ENCODE measurements at regions not wholly inside any gene's neighbourhood (a gene's known extent, or its start where the extent isn't known, plus 50 kb on each side); places are given as distances from the start of the nearest gene placed in this dataset.

- Histone ChIP-seq H3K9me3 (ENCODE audit: control insufficient read depth, insufficient read depth, low read length) (no peaks in the 10 kb centered on the region), H3K27ac (ENCODE audit: low read length) (no peak overlapping the region), H3K36me3 (ENCODE audit: control insufficient read depth, insufficient read depth, low read length) (no peaks in the 10 kb centered on the region), H3K4me1 (ENCODE audit: control insufficient read depth, insufficient read depth, low read length) (no peaks in the 10 kb centered on the region), H3K27me3 (ENCODE audit: control insufficient read depth, insufficient read depth, low read length) (no peaks in the 10 kb centered on the region), H3K4me3 (ENCODE audit: low read length) (no peak overlapping the region)
- DNase-seq (ENCODE audit: low read depth, low spot score) = no peak
- no CpG with 5 or more reads among the region's 4 CpGs for whole genome bisulfite sequencing (ENCODE audit: insufficient coverage, insufficient read length)
Measured at GRCh38 chr6:14759976-14760672, 485.7 kb upstream of the JARID2 start.

- no peaks in the 10 kb centered on the region for H3K27me3 ChIP-seq (ENCODE audit: control insufficient read depth, insufficient read depth, low read length)
Measured at GRCh38 chr6:14762077-14762476, 483.8 kb upstream of the JARID2 start.

DNA sequence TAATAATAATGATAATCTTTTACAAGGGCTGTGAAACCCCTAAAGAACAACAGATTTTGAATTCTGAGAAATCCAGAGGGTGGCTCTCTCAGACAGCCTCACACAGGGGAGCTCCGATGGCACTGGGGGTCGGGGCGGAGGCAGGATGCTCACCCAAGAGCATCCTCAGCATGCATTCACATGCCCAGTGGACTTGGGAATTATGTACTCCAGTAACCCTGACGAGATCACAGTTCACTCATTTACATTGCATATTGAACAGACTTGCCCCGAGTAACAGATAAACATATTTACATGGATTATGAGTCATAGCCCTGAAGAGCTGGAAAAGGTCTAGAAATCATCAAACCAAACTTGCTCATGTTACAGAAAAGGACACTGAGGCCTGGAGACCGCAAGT lies 482.7 kb upstream of the JARID2 start:
- WGBS (ENCODE audit: insufficient coverage, insufficient read length) = no CpG with 5 or more reads among the region's 6 CpGs
- Histone ChIP-seq H3K27ac (ENCODE audit: low read length) (no peak overlapping the region), H3K4me1 (ENCODE audit: control insufficient read depth, insufficient read depth, low read length) (no peaks in the 10 kb centered on the region), H3K27me3 (ENCODE audit: control insufficient read depth, insufficient read depth, low read length) (no peaks in the 10 kb centered on the region), H3K9me3 (ENCODE audit: control insufficient read depth, insufficient read depth, low read length) (no peaks in the 10 kb centered on the region), H3K4me3 (ENCODE audit: low read length) (no peak overlapping the region), H3K36me3 (ENCODE audit: control insufficient read depth, insufficient read depth, low read length) (no peaks in the 10 kb centered on the region)
- no peak for DNase-seq (ENCODE audit: low read depth, low spot score)

More at GRCh38 chr6:14762077-14762476, 483.8 kb upstream of the JARID2 start:
- no peak overlapping the region for H3K4me3 ChIP-seq (ENCODE audit: low read length)
- no peak overlapping the region for H3K27ac ChIP-seq (ENCODE audit: low read length)
- no peaks in the 10 kb centered on the region for H3K36me3 ChIP-seq (ENCODE audit: control insufficient read depth, insufficient read depth, low read length)
- H3K9me3 ChIP-seq (ENCODE audit: control insufficient read depth, insufficient read depth, low read length) = no peaks in the 10 kb centered on the region
- DNase-seq (ENCODE audit: low read depth, low spot score) = no peak
- no peaks in the 10 kb centered on the region for H3K4me1 ChIP-seq (ENCODE audit: control insufficient read depth, insufficient read depth, low read length)
- WGBS (ENCODE audit: insufficient coverage, insufficient read length) = no CpG with 5 or more reads among the region's 8 CpGs

DNA sequence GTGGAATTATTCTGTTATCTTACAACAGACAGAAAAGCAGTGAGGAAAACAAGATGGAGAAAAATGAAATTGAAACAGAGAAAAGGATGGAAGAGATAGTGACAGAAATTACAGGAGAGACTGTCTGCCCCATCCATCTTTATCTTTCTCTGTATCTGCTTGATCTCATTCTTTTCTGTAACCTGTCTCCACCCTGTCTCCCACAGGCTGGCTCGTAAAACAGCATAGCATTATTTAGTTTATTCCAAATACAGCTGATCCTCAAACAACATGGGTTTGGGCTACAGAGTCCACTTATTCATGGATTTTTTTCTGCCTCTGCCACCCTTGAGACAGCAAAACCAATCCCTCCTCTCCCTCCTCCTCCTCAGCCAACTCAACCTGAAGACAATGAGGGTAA lies 482.3 kb upstream of the JARID2 start:
- no peaks in the 10 kb centered on the region for H3K4me1 ChIP-seq (ENCODE audit: control insufficient read depth, insufficient read depth, low read length)
- no peak overlapping the region for H3K4me3 ChIP-seq (ENCODE audit: low read length)
- H3K27me3 ChIP-seq (ENCODE audit: control insufficient read depth, insufficient read depth, low read length) = no peaks in the 10 kb centered on the region
- H3K9me3 ChIP-seq (ENCODE audit: control insufficient read depth, insufficient read depth, low read length) = no peaks in the 10 kb centered on the region
- H3K36me3 ChIP-seq (ENCODE audit: control insufficient read depth, insufficient read depth, low read length) = no peaks in the 10 kb centered on the region
- no CpG with 5 or more reads among the region's 1 CpG for WGBS (ENCODE audit: insufficient coverage, insufficient read length)
- no peak for DNase-seq (ENCODE audit: low read depth, low spot score)
- H3K27ac ChIP-seq (ENCODE audit: low read length) = no peak overlapping the region

DNA sequence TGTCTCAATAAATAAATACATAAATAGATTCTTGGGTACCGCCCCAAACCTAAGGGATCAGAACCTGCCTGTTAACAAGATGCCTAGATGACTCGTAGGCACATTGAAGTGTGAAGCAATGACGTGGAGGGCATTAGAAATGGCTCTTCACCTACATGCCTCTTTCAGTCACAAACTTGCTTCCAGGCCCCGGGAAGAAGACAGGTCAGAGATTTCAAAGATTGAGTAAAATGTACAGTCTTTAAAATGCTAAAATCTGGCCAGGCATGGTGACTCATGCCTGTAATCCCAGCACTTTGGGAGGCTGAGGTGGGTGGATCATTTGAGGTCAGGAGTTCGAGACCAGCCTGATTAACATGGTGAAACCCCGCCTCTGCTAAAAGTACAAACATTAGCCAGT lies 480.8 kb upstream of the JARID2 start:
- Histone ChIP-seq H3K27me3 (ENCODE audit: control insufficient read depth, insufficient read depth, low read length) (no peaks in the 10 kb centered on the region), H3K4me3 (ENCODE audit: low read length) (no peak overlapping the region), H3K36me3 (ENCODE audit: control insufficient read depth, insufficient read depth, low read length) (no peaks in the 10 kb centered on the region), H3K9me3 (ENCODE audit: control insufficient read depth, insufficient read depth, low read length) (no peaks in the 10 kb centered on the region), H3K27ac (ENCODE audit: low read length) (no peak overlapping the region), H3K4me1 (ENCODE audit: control insufficient read depth, insufficient read depth, low read length) (no peaks in the 10 kb centered on the region)
- DNase-seq (ENCODE audit: low read depth, low spot score) = no peak
- WGBS (ENCODE audit: insufficient coverage, insufficient read length) = no CpG with 5 or more reads among the region's 6 CpGs

GRCh38 chr6:14765721-14766390 lies 480.0 kb upstream of the JARID2 start:
- Histone ChIP-seq H3K4me1 (ENCODE audit: control insufficient read depth, insufficient read depth, low read length) (no peaks in the 10 kb centered on the region), H3K27ac (ENCODE audit: low read length) (no peak overlapping the region), H3K9me3 (ENCODE audit: control insufficient read depth, insufficient read depth, low read length) (no peaks in the 10 kb centered on the region), H3K27me3 (ENCODE audit: control insufficient read depth, insufficient read depth, low read length) (no peaks in the 10 kb centered on the region), H3K4me3 (ENCODE audit: low read length) (no peak overlapping the region), H3K36me3 (ENCODE audit: control insufficient read depth, insufficient read depth, low read length) (no peaks in the 10 kb centered on the region)
- no peak for DNase-seq (ENCODE audit: low read depth, low spot score)
- no CpG with 5 or more reads among the region's 3 CpGs for WGBS (ENCODE audit: insufficient coverage, insufficient read length)

GRCh38 chr6:14766391-14766994 lies 479.4 kb upstream of the JARID2 start:
- Histone ChIP-seq H3K9me3 (ENCODE audit: control insufficient read depth, insufficient read depth, low read length) (no peaks in the 10 kb centered on the region), H3K36me3 (ENCODE audit: control insufficient read depth, insufficient read depth, low read length) (no peaks in the 10 kb centered on the region), H3K4me3 (ENCODE audit: low read length) (no peak overlapping the region), H3K27ac (ENCODE audit: low read length) (no peak overlapping the region), H3K4me1 (ENCODE audit: control insufficient read depth, insufficient read depth, low read length) (no peaks in the 10 kb centered on the region), H3K27me3 (ENCODE audit: control insufficient read depth, insufficient read depth, low read length) (no peaks in the 10 kb centered on the region)
- WGBS (ENCODE audit: insufficient coverage, insufficient read length) = no CpG with 5 or more reads among the region's 8 CpGs
- DNase-seq (ENCODE audit: low read depth, low spot score) = no peak

DNA sequence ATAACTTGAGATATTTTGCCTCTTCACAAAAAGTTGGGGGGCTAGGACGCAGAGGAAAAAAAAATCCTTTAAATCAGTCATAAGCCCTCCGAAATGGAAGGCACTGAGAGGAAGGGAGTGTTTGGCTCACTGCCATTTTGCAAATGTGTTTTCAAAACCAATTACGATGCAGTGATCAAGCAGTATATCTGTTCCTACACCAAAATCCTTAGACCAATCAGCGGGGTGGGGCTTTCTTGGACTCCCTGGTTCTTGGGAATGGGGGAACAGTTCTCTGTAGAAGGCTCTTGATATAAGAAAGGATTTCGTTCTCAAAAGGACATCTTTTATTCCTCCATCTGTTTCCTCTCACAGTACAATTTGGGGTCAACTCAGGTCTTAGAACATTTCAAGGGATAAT lies 478.6 kb upstream of the JARID2 start:
- peaks cover 2% of the 10 kb centered on the region; the same call in 1 of the 2 replicates for H3K4me1 ChIP-seq (ENCODE audit: control insufficient read depth, insufficient read depth, low read length)
- H3K4me3 ChIP-seq (ENCODE audit: low read length) = no peak overlapping the region
- no peak for DNase-seq (ENCODE audit: low read depth, low spot score)
- no peaks in the 10 kb centered on the region for H3K9me3 ChIP-seq (ENCODE audit: control insufficient read depth, insufficient read depth, low read length)
- no peak overlapping the region for H3K27ac ChIP-seq (ENCODE audit: low read length)
- no peaks in the 10 kb centered on the region for H3K27me3 ChIP-seq (ENCODE audit: control insufficient read depth, insufficient read depth, low read length)
- WGBS (ENCODE audit: insufficient coverage, insufficient read length) = no CpG with 5 or more reads among the region's 5 CpGs
- H3K36me3 ChIP-seq (ENCODE audit: control insufficient read depth, insufficient read depth, low read length) = no peaks in the 10 kb centered on the region

- Histone ChIP-seq H3K4me3 (ENCODE audit: low read length) (no peak overlapping the region), H3K4me1 (ENCODE audit: control insufficient read depth, insufficient read depth, low read length) (peaks cover 4% of the 10 kb centered on the region; the same call in 1 of the 2 replicates), H3K27me3 (ENCODE audit: control insufficient read depth, insufficient read depth, low read length) (no peaks in the 10 kb centered on the region), H3K36me3 (ENCODE audit: control insufficient read depth, insufficient read depth, low read length) (no peaks in the 10 kb centered on the region), H3K9me3 (ENCODE audit: control insufficient read depth, insufficient read depth, low read length) (no peaks in the 10 kb centered on the region), H3K27ac (ENCODE audit: low read length) (no peak overlapping the region)
- no CpG with 5 or more reads among the region's 3 CpGs for WGBS (ENCODE audit: insufficient coverage, insufficient read length)
- no peak for DNase-seq (ENCODE audit: low read depth, low spot score)
Measured at GRCh38 chr6:14770040-14770439, 475.8 kb upstream of the JARID2 start.

GRCh38 chr6:14770572-14770971 lies 475.3 kb upstream of the JARID2 start:
- Histone ChIP-seq H3K27ac (ENCODE audit: low read length) (no peak overlapping the region), H3K9me3 (ENCODE audit: control insufficient read depth, insufficient read depth, low read length) (no peaks in the 10 kb centered on the region), H3K27me3 (ENCODE audit: control insufficient read depth, insufficient read depth, low read length) (no peaks in the 10 kb centered on the region), H3K4me3 (ENCODE audit: low read length) (no peak overlapping the region), H3K4me1 (ENCODE audit: control insufficient read depth, insufficient read depth, low read length) (peaks cover 4% of the 10 kb centered on the region; the same call in 1 of the 2 replicates), H3K36me3 (ENCODE audit: control insufficient read depth, insufficient read depth, low read length) (no peaks in the 10 kb centered on the region)
- DNase-seq (ENCODE audit: low read depth, low spot score) = no peak
- WGBS (ENCODE audit: insufficient coverage, insufficient read length) = no CpG with 5 or more reads among the region's 6 CpGs
